GM21360 (cell line): ENCODE measurements at regions not wholly inside any gene's neighbourhood (a gene's known extent, or its start where the extent isn't known, plus 50 kb on each side); places are given as distances from the start of the nearest gene placed in this dataset.

Source experiments
- ATAC-seq: cut with Tn5 transposase; IDR thresholded peaks from one replicate; pipeline ENCODE4 v1.9.1; 2021; ENCODE audit warnings: mild to moderate bottlenecking, moderate library complexity; ENCODE audit not compliant: unreplicated experiment

- ATAC-seq = no peak
Observed at GRCh38 chr6:139778688-139779087, 404.2 kb upstream of the CITED2 start.

- ATAC-seq = no peak
Observed at GRCh38 chr6:139778106-139778505, 403.7 kb upstream of the CITED2 start.

- no peak for ATAC-seq
Observed at GRCh38 chr6:139777202-139777970, 402.9 kb upstream of the CITED2 start.

- no peak for ATAC-seq
Observed at GRCh38 chr6:139776041-139776440, 401.6 kb upstream of the CITED2 start.

- no peak for ATAC-seq
Observed at GRCh38 chr6:139768196-139768595, 393.7 kb upstream of the CITED2 start.

GRCh38 chr6:139766796-139767195 is 392.3 kb upstream of the CITED2 start:
- no peak for ATAC-seq

- no peak for ATAC-seq
Observed at GRCh38 chr6:139765825-139766285, 391.4 kb upstream of the CITED2 start.

- ATAC-seq = peak; percentile 89
Observed at GRCh38 chr6:139764498-139764986, 390.1 kb upstream of the CITED2 start.

- ATAC-seq = no peak
Observed at GRCh38 chr6:139763468-139764210, 389.2 kb upstream of the CITED2 start.

GRCh38 chr6:139762587-139763031 is 388.2 kb upstream of the CITED2 start:
- ATAC-seq = peak; percentile 43

GRCh38 chr6:139760128-139760527 is 385.7 kb upstream of the CITED2 start:
- ATAC-seq = no peak

- ATAC-seq = no peak
Observed at GRCh38 chr6:139759086-139759485, 384.6 kb upstream of the CITED2 start.

GRCh38 chr6:139758209-139758611 is 383.8 kb upstream of the CITED2 start:
- ATAC-seq = no peak

GRCh38 chr6:139757784-139758183 is 383.3 kb upstream of the CITED2 start:
- no peak for ATAC-seq

- ATAC-seq = no peak
Observed at GRCh38 chr6:139756381-139756780, 381.9 kb upstream of the CITED2 start.

GRCh38 chr6:139754898-139755775 is 380.7 kb upstream of the CITED2 start:
- ATAC-seq = no peak

- ATAC-seq = no peak
Observed at GRCh38 chr6:139753198-139753861, 378.9 kb upstream of the CITED2 start.

- ATAC-seq = no peak
Observed at GRCh38 chr6:139752086-139752485, 377.6 kb upstream of the CITED2 start.

- no peak for ATAC-seq
Observed at GRCh38 chr6:139751179-139751578, 376.7 kb upstream of the CITED2 start.

GRCh38 chr6:139748353-139749146 is 374.1 kb upstream of the CITED2 start:
- no peak for ATAC-seq
